ENCODE measurements at regions not wholly inside any gene's neighbourhood (a gene's known extent, or its start where the extent isn't known, plus 50 kb on each side); places are given as distances from the start of the nearest gene placed in this dataset.

DNA sequence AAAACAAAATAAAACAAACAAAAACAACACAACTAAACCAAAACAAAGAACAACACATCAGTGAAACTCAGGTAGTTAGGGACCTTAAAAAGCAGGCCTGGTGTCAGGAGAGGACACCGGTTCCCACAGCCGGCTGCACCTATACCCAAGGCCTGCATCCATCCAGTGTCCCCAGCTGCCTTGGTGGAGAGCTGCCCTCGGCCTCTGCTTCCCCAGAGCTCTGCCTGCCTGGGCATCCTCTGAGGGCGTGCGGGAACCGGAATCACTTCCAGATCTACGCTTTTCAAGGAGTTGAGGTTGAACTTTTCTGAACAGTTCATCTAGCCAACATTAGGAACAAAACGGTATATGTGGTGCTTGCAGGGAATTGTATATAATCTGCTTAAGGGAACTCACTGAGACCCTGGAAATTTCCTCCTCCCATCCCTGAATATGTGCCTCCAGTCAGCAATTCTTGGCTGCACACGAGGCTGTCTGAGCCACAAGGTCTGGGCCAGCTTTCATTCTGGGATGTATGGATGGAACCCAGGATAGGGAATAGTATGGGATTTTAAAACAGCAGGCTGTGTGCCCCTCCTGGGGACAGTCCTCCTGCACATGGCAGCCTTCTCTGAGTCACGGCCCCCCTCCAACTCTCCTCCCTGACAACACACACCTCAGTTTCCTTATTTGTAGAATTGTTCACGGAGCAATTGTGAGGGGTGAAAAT lies 319.0 kb upstream of the RTL1 start:
- H3F3A ChIP-seq (ENCODE audit: insufficient read depth), result no peaks in the 10 kb centered on the region
- no peaks in the 10 kb centered on the region for H4K20me1 ChIP-seq (ENCODE audit: low read depth, low read length)
- H3K27ac ChIP-seq (ENCODE audit: low read depth, low read length), result no peak overlapping the region
- no peaks in the 10 kb centered on the region for H3K9me2 ChIP-seq (replicated peaks; ENCODE audit: insufficient read depth, low read length)
- no peaks in the 10 kb centered on the region for H3K36me3 ChIP-seq (ENCODE audit: low read length)
- H3K9ac ChIP-seq (ENCODE audit: low read length), result no peak overlapping the region
- no peaks in the 10 kb centered on the region for H3K9me3 ChIP-seq (ENCODE audit: insufficient read depth, low read length)
- H3K79me2 ChIP-seq (ENCODE audit: insufficient read depth, low read length), result no peaks in the 10 kb centered on the region
- no peaks in the 10 kb centered on the region for H3K27me3 ChIP-seq (ENCODE audit: low read length)
- no peak overlapping the region for H3K4me2 ChIP-seq (ENCODE audit: low read depth, low read length, poor library complexity, severe bottlenecking)
- no peak overlapping the region for H3K4me3 ChIP-seq (ENCODE audit: insufficient read depth, low read length, poor library complexity, severe bottlenecking)
- no peak overlapping the region for H2AFZ ChIP-seq (ENCODE audit: low read depth, low read length, severe bottlenecking)
- no peak for TF ChIP-seq EZH2phosphoT487 (conservative IDR thresholded peaks at IDR 0.05; ENCODE audit: low read length)
- TF ChIP-seq, protein P1, sequence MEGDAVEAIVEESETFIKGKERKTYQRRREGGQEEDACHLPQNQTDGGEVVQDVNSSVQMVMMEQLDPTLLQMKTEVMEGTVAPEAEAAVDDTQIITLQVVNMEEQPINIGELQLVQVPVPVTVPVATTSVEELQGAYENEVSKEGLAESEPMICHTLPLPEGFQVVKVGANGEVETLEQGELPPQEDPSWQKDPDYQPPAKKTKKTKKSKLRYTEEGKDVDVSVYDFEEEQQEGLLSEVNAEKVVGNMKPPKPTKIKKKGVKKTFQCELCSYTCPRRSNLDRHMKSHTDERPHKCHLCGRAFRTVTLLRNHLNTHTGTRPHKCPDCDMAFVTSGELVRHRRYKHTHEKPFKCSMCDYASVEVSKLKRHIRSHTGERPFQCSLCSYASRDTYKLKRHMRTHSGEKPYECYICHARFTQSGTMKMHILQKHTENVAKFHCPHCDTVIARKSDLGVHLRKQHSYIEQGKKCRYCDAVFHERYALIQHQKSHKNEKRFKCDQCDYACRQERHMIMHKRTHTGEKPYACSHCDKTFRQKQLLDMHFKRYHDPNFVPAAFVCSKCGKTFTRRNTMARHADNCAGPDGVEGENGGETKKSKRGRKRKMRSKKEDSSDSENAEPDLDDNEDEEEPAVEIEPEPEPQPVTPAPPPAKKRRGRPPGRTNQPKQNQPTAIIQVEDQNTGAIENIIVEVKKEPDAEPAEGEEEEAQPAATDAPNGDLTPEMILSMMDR (IDR thresholded peaks at IDR 0.05; ENCODE audit: insufficient read depth, low read length, poor library complexity, severe bottlenecking), result no peak

GRCh38 chr14:101223127-101223526 lies 319.6 kb upstream of the RTL1 start:
- Histone ChIP-seq H3K27me3 (ENCODE audit: low read length) (no peaks in the 10 kb centered on the region), H3K9me2 (replicated peaks; ENCODE audit: insufficient read depth, low read length) (no peaks in the 10 kb centered on the region), H3K27ac (ENCODE audit: low read depth, low read length) (no peak overlapping the region), H3K9ac (ENCODE audit: low read length) (no peak overlapping the region), H4K20me1 (ENCODE audit: low read depth, low read length) (no peaks in the 10 kb centered on the region), H3K9me3 (ENCODE audit: insufficient read depth, low read length) (no peaks in the 10 kb centered on the region), H3F3A (ENCODE audit: insufficient read depth) (no peaks in the 10 kb centered on the region), H3K4me3 (ENCODE audit: insufficient read depth, low read length, poor library complexity, severe bottlenecking) (no peak overlapping the region), H2AFZ (ENCODE audit: low read depth, low read length, severe bottlenecking) (no peak overlapping the region), H3K79me2 (ENCODE audit: insufficient read depth, low read length) (no peaks in the 10 kb centered on the region), H3K36me3 (ENCODE audit: low read length) (no peaks in the 10 kb centered on the region), H3K4me2 (ENCODE audit: low read depth, low read length, poor library complexity, severe bottlenecking) (no peak overlapping the region)
- TF ChIP-seq EZH2phosphoT487 (conservative IDR thresholded peaks at IDR 0.05; ENCODE audit: low read length), result no peak
- TF ChIP-seq, protein P1 (IDR thresholded peaks at IDR 0.05; ENCODE audit: insufficient read depth, low read length, poor library complexity, severe bottlenecking), result no peak

- Histone ChIP-seq H3K27me3 (ENCODE audit: low read length) (no peaks in the 10 kb centered on the region), H3F3A (ENCODE audit: insufficient read depth) (no peaks in the 10 kb centered on the region), H3K27ac (ENCODE audit: low read depth, low read length) (no peak overlapping the region), H3K9ac (ENCODE audit: low read length) (no peak overlapping the region), H4K20me1 (ENCODE audit: low read depth, low read length) (no peaks in the 10 kb centered on the region), H3K9me2 (replicated peaks; ENCODE audit: insufficient read depth, low read length) (no peaks in the 10 kb centered on the region), H3K79me2 (ENCODE audit: insufficient read depth, low read length) (no peaks in the 10 kb centered on the region), H3K4me2 (ENCODE audit: low read depth, low read length, poor library complexity, severe bottlenecking) (no peak overlapping the region), H3K36me3 (ENCODE audit: low read length) (no peaks in the 10 kb centered on the region), H3K4me3 (ENCODE audit: insufficient read depth, low read length, poor library complexity, severe bottlenecking) (no peak overlapping the region), H3K9me3 (ENCODE audit: insufficient read depth, low read length) (no peaks in the 10 kb centered on the region), H2AFZ (ENCODE audit: low read depth, low read length, severe bottlenecking) (no peak overlapping the region)
- TF ChIP-seq EZH2phosphoT487 (conservative IDR thresholded peaks at IDR 0.05; ENCODE audit: low read length), result no peak
- TF ChIP-seq, protein P1 (IDR thresholded peaks at IDR 0.05; ENCODE audit: insufficient read depth, low read length, poor library complexity, severe bottlenecking), result no peak
Observed at GRCh38 chr14:101223561-101224162, 320.1 kb upstream of the RTL1 start.
